Naive B cell (primary cell): ENCODE measurements at regions not wholly inside any gene's neighbourhood (a gene's known extent, or its start where the extent isn't known, plus 50 kb on each side); places are given as distances from the start of the nearest gene placed in this dataset.

Experiments
- ATAC-seq, 2 donors: fragments of 150-1000 bp; cut with Tn5 transposase; 2 replicates each; pipeline ENCODE4 v1.10.0; 2021; ENCODE audit warnings: low read depth in 2 of 2, mild to moderate bottlenecking in 2 of 2, moderate library complexity in 2 of 2
- DNase-seq: peaks from one replicate; pipeline ENCODE4 v3.0.0; 2022
- H3K27ac Mint-ChIP-seq, 6 donors: one replicate each; pipeline ENCODE4 v1.8.0; 2020 to 2022; ENCODE audit warnings: mild to moderate bottlenecking in 6 of 6, mixed read lengths in 6 of 6, moderate library complexity in 5 of 6, inconsistent platforms in 2 of 6
- H3K27me3 Mint-ChIP-seq, 3 donors: one replicate each; pipeline ENCODE4 v1.8.0; 2021 to 2022; ENCODE audit warnings: mixed read lengths in 3 of 3, mild to moderate bottlenecking in 1 of 3
- H3K36me3 Mint-ChIP-seq, 2 donors: one replicate each; pipeline ENCODE4 v1.8.0; 2020 to 2022; ENCODE audit warnings: mixed read lengths in 2 of 2, inconsistent platforms in 1 of 2, mild to moderate bottlenecking in 1 of 2
- H3K4me1 Mint-ChIP-seq, 3 donors: one replicate each; pipeline ENCODE4 v1.8.0; 2020 to 2022; ENCODE audit warnings: mixed read lengths in 3 of 3, inconsistent platforms in 1 of 3, mild to moderate bottlenecking in 1 of 3, moderate library complexity in 1 of 3
- H3K4me3 Mint-ChIP-seq, 8 donors: one replicate each; pipeline ENCODE4 v1.8.0; 2020 to 2022; ENCODE audit warnings: mild to moderate bottlenecking in 8 of 8, mixed read lengths in 8 of 8, moderate library complexity in 8 of 8, inconsistent platforms in 2 of 8
- H3K9me3 Mint-ChIP-seq, 7 donors: one replicate each; pipeline ENCODE4 v1.8.0; 2020 to 2022; ENCODE audit warnings: mixed read lengths in 7 of 7, mild to moderate bottlenecking in 5 of 7, inconsistent platforms in 2 of 7, moderate library complexity in 1 of 7

DNA sequence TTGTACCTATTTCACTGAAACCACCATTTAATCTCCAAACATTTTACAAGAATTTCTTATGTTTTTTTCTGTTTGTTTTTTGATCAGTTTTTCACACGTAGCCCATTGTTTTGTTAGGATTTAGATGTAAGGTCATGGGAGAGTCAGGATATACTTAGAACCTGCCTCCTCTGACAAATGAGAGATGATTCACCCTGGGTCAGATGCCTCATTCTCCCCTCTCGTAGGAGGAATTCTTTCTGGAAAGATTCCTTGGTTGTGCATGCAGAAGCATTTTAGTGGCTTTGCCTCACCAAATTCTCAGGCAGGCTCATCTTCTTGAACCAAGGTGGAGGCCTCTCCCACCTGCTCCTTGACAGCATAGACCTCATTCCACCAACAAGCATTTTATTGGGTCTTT lies 599.3 kb downstream of the SPRY1 start:
- Mint-ChIP-seq H3K27me3 (no peaks in the 10 kb centered on the region), H3K4me1 (no peaks in the 10 kb centered on the region), H3K9me3 (peaks cover 0 to 5% (median 0%) of the 10 kb centered on the region in 7 donors), H3K4me3 (no peak overlapping the region), H3K36me3 (no peaks in the 10 kb centered on the region), H3K27ac (no peak overlapping the region)
- DNase-seq (no peak), ATAC-seq (no peak)

DNA sequence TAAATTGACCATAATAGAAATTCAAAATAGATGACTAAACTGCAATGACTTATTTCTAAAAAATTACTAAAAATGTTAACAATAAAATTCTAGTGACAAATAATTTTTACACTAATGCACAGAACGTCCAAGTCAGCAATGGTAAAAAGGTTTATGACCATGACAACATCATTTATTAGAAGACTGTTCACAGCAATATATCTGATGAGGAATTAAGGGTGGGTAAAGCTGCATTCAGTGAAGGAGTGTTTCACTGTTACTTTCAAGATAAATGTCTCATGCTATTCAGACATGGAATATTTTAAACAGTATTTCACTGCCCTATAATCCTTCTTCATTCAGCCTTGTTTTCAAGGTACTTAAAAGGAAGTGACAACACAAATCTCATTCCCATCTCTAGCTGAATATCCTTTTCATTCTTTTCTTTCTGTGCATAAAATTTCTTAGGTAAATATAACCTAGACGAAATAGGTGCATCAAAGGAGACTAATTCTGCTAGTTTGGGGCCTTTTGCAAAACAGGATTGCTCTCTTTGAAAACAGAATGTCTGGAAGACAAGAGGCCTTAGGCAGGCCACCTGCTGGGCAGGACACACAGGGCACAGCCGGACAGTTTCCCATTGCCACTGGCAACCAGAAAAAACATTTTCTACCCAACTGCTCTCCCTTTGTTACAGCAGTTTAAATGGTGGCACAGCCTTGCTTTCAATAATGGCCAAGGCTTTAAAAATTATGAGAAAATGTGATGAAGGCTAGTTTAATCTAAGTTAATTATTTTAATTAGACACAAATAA lies 600.3 kb downstream of the SPRY1 start:
- H3K36me3 Mint-ChIP-seq, result no peaks in the 10 kb centered on the region
- H3K27me3 Mint-ChIP-seq, result no peaks in the 10 kb centered on the region
- no peaks in the 10 kb centered on the region for H3K4me1 Mint-ChIP-seq
- peaks cover 0 to 5% (median 0%) of the 10 kb centered on the region in 7 donors for H3K9me3 Mint-ChIP-seq
- ATAC-seq (no peak), DNase-seq (no peak)
- H3K27ac Mint-ChIP-seq, result no peak overlapping the region
- H3K4me3 Mint-ChIP-seq, result no peak overlapping the region

GRCh38 chr4:123997776-123998449 lies 601.3 kb downstream of the SPRY1 start:
- no peaks in the 10 kb centered on the region for H3K36me3 Mint-ChIP-seq
- H3K9me3 Mint-ChIP-seq, result no peaks in the 10 kb centered on the region
- H3K4me3 Mint-ChIP-seq, result no peak overlapping the region
- no peaks in the 10 kb centered on the region for H3K4me1 Mint-ChIP-seq
- H3K27ac Mint-ChIP-seq, result no peak overlapping the region
- DNase-seq, result no peak
- H3K27me3 Mint-ChIP-seq, result no peaks in the 10 kb centered on the region
- ATAC-seq, result peak in 1 of 2 donors; percentile 53

- no peak overlapping the region for H3K4me3 Mint-ChIP-seq
- H3K9me3 Mint-ChIP-seq, result no peaks in the 10 kb centered on the region
- DNase-seq, result no peak
- no peak overlapping the region for H3K27ac Mint-ChIP-seq
- H3K27me3 Mint-ChIP-seq, result peaks cover 0 to 3% (median 0%) of the 10 kb centered on the region in 3 donors
- ATAC-seq, result no peak
- no peaks in the 10 kb centered on the region for H3K36me3 Mint-ChIP-seq
- no peaks in the 10 kb centered on the region for H3K4me1 Mint-ChIP-seq
Observed at GRCh38 chr4:124000233-124000632, 603.6 kb downstream of the SPRY1 start.

GRCh38 chr4:124015766-124016165 lies 619.2 kb downstream of the SPRY1 start:
- Mint-ChIP-seq H3K9me3 (peaks cover 0 to 9% (median 0%) of the 10 kb centered on the region in 7 donors), H3K4me1 (peaks cover 18 to 23% (median 22%) of the 10 kb centered on the region in 3 donors), H3K27ac (peak overlapping the region in 1 of 6 donors; percentile 7), H3K27me3 (no peaks in the 10 kb centered on the region), H3K4me3 (no peak overlapping the region), H3K36me3 (no peaks in the 10 kb centered on the region)
- ATAC-seq, result no peak
- DNase-seq, result no peak

- no peak for ATAC-seq
- Mint-ChIP-seq H3K36me3 (no peaks in the 10 kb centered on the region), H3K27me3 (no peaks in the 10 kb centered on the region), H3K9me3 (peaks cover 0 to 14% (median 3%) of the 10 kb centered on the region in 7 donors), H3K4me3 (peak overlapping the region in 2 of 8 donors; percentile 6 to 36), H3K27ac (peak overlapping the region in 1 of 6 donors; percentile 89), H3K4me1 (peaks cover 18 to 27% (median 23%) of the 10 kb centered on the region in 3 donors)
- DNase-seq, result no peak
Observed at GRCh38 chr4:124017185-124017785, 620.7 kb downstream of the SPRY1 start.

- peak overlapping the region; percentile 44 to 89 (median 86) for H3K4me3 Mint-ChIP-seq
- H3K9me3 Mint-ChIP-seq, result peaks cover 0 to 14% (median 3%) of the 10 kb centered on the region in 7 donors
- no peaks in the 10 kb centered on the region for H3K27me3 Mint-ChIP-seq
- DNase-seq (peak; percentile 31), ATAC-seq (peak; percentile 87 to 89)
- no peaks in the 10 kb centered on the region for H3K36me3 Mint-ChIP-seq
- H3K4me1 Mint-ChIP-seq, result peaks cover 18 to 27% (median 23%) of the 10 kb centered on the region in 3 donors
- peak overlapping the region; percentile 89 to 98 (median 95) for H3K27ac Mint-ChIP-seq
Observed at GRCh38 chr4:124018383-124019317, 622.1 kb downstream of the SPRY1 start.

DNA sequence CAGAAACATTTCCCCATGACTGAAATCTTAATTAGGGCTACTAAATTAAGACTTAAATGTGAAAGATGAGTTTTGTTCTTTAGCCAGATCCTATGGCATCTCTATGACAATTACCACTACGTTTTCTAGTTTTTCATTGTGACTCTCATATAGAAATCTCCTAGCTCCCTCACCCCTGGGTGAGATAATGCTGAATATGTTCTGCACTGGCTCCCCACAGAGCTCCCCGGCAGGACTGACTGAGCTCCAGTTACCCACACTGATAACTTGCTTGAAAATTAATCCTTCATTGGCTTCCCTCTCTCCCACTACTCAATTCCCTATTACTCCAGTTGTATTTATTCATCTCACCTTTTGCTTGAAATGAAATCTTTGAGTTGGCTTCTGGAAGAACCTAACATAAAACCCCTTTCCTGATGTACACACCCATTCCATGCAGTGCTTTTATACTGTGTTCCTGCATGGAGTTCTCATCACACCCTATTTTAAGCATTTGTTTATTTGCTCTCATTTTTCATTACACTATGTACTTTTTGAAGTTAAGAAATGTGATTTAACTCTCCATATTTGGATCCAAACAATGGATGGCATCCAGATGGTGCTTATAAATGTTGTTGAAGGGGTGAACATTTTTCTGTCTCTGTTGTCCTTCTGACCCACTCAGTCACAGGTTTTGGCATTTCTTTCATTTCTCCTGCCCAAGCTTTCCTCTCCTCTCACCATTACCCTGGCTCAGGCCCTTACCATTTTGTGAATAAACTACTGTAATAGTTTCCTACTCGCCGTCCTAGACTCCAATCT lies 623.4 kb downstream of the SPRY1 start:
- ATAC-seq (no peak), DNase-seq (no peak)
- peaks cover 18 to 27% (median 23%) of the 10 kb centered on the region in 3 donors for H3K4me1 Mint-ChIP-seq
- peaks cover 0 to 14% (median 3%) of the 10 kb centered on the region in 7 donors for H3K9me3 Mint-ChIP-seq
- H3K4me3 Mint-ChIP-seq, result peak overlapping the region in 1 of 8 donors; percentile 48
- H3K27me3 Mint-ChIP-seq, result no peaks in the 10 kb centered on the region
- H3K27ac Mint-ChIP-seq, result peak overlapping the region; percentile 33 to 93 (median 74)
- no peaks in the 10 kb centered on the region for H3K36me3 Mint-ChIP-seq

GRCh38 chr4:124025000-124025399 lies 628.4 kb downstream of the SPRY1 start:
- ATAC-seq (no peak), DNase-seq (no peak)
- H3K4me1 Mint-ChIP-seq, result peaks cover 5 to 9% (median 6%) of the 10 kb centered on the region in 3 donors
- no peak overlapping the region for H3K4me3 Mint-ChIP-seq
- H3K27ac Mint-ChIP-seq, result no peak overlapping the region
- H3K36me3 Mint-ChIP-seq, result no peaks in the 10 kb centered on the region
- H3K9me3 Mint-ChIP-seq, result peaks cover 0 to 14% (median 4%) of the 10 kb centered on the region in 7 donors
- peaks cover 0 to 6% (median 0%) of the 10 kb centered on the region in 3 donors for H3K27me3 Mint-ChIP-seq

DNA sequence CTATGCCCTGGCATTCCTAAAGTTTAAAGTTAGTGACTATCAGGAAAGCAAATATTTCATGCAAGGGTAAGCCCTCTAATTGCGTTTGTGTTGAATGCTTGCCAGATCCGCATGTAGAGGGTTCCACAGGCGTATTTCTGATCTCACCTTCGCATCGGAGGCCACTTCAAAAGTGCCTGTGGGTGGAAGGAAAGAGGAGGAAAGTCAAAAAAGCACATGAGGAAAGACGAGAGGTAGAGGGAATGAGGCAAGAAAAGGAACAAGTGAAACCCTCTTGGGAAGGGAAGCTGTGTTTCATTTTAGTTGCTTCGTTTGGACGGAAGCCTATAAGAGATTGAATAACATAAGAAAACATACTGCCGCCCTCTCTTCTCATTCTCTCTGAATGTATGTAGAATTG lies 628.8 kb downstream of the SPRY1 start:
- peaks cover 0 to 6% (median 0%) of the 10 kb centered on the region in 3 donors for H3K27me3 Mint-ChIP-seq
- H3K9me3 Mint-ChIP-seq, result peaks cover 0 to 14% (median 4%) of the 10 kb centered on the region in 7 donors
- ATAC-seq, result no peak
- no peak overlapping the region for H3K4me3 Mint-ChIP-seq
- no peak for DNase-seq
- peaks cover under 1 to 5% (median 2%) of the 10 kb centered on the region in 3 donors for H3K4me1 Mint-ChIP-seq
- no peaks in the 10 kb centered on the region for H3K36me3 Mint-ChIP-seq
- H3K27ac Mint-ChIP-seq, result no peak overlapping the region

GRCh38 chr4:124028182-124028581 lies 631.6 kb downstream of the SPRY1 start:
- ATAC-seq, result no peak
- Mint-ChIP-seq H3K27ac (no peak overlapping the region), H3K4me1 (no peaks in the 10 kb centered on the region), H3K27me3 (peaks cover 0 to 6% (median 0%) of the 10 kb centered on the region in 3 donors), H3K9me3 (peaks cover 0 to 3% (median 0%) of the 10 kb centered on the region in 7 donors), H3K4me3 (no peak overlapping the region), H3K36me3 (no peaks in the 10 kb centered on the region)
- DNase-seq, result no peak

DNA sequence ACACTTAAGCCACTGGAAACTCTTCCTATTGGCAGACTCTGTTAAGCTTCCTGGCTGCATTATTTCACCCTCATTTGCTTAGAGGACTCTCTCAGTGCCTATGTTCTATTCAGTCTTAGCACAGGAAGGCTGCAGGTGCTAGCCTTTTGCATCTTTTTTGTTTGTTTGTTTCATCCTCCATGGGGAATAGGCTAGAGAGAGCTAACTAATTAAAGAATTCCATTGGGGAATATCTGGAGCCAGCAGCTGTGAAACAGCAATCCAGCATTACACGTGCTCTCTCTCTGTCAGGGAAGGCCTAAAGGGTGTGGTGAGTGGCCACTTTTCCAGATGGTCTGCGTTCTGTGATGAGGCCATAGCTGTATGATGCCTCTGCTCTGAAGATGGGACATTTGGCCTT lies 633.6 kb downstream of the SPRY1 start:
- peaks cover 0 to 3% (median 0%) of the 10 kb centered on the region in 7 donors for H3K9me3 Mint-ChIP-seq
- no peak overlapping the region for H3K4me3 Mint-ChIP-seq
- ATAC-seq (no peak), DNase-seq (no peak)
- H3K27ac Mint-ChIP-seq, result peak overlapping the region in 1 of 6 donors; percentile 36
- H3K27me3 Mint-ChIP-seq, result peaks cover 0 to 5% (median 0%) of the 10 kb centered on the region in 3 donors
- no peaks in the 10 kb centered on the region for H3K36me3 Mint-ChIP-seq
- H3K4me1 Mint-ChIP-seq, result no peaks in the 10 kb centered on the region
